ENCODE measurements at regions not wholly inside any gene's neighbourhood (a gene's known extent, or its start where the extent isn't known, plus 50 kb on each side); places are given as distances from the start of the nearest gene placed in this dataset.
"Not testable (repeated sequence)": the region's sequence is repeated elsewhere in the genome, so short reads cannot be mapped to it uniquely, and the experiment has no call there.

DNA sequence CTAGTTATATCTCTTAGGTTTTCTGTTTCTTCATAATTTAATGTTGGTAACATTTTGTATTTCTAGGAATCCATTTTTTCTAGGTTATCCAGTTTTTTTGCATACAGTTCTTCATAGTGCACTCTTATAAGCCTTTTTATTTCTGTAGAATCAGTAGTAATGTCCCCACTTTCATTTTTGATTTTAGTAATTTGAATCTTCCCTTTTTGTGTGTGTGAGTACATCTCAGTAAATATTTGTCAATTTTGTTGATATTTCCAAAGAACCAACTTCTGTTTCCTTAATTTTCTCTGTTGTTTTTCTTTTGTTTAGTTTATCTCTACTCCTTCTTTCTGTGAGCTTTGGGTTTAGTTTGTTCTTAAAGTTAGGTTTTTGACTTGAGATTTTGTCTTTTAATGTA lies 507.3 kb upstream of the RGS6 start:
- FAIRE-seq (no peak), DNase-seq (ENCODE audit: low spot score) (no peak)

DNA sequence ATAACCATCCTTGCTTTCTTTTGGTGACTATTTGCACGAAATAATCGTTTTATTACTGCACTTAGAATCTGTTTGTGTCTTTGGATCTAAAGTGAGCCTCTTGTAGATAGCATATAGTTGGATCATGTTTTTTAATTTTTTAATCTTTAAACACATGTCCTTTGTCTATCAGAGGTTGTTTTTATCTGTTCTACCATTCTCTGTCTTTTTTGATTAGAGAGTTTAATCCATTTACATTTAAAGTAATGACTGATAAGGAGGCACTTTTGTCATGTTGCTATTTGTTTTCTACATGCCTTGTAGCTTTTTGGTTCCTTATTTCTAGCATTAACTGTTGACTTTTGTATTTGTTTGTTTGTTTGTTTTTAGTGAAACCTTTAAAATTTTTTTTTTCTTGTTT lies 506.2 kb upstream of the RGS6 start:
- DNase-seq (ENCODE audit: low spot score) (no peak), FAIRE-seq (no peak)

DNA sequence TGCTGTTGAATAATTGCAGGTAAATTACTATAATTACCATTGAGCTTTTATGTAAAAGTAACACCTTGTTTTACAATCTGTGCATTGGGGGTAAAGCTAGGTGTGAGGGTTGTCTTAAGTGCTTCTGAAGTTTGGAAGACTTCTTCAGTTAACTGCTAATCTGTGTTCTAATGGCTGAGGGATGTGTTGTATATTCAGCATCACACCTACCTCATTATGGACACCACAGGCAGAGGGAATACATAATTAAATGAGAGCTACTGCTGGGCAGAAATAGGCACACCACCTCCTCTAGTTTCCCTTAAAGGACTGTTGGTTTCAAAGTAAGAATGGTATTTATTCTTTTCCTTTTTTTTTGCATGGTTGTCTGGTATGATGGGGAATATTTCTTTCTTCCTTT lies 502.3 kb upstream of the RGS6 start:
- FAIRE-seq: no peak
- no peak for DNase-seq (ENCODE audit: low spot score)

DNA sequence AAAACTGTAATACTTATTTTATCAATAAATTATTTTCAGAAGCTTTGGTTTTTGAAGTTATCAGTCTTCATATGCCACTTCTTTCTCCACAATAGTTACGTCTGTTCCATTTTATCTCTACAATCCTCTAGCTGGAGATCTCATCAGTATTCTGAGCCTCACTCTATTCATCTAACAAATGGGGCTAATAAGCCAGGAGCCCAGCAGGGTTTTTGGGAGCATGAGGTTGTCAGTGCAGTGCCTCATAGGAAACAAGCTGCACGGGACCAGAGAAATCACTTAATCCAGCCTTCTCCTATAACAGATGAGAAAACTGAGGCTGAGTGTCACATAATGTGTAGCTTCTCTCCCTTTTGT lies 501.9 kb upstream of the RGS6 start:
- DNase-seq (ENCODE audit: low spot score) (no peak), FAIRE-seq (no peak)

DNA sequence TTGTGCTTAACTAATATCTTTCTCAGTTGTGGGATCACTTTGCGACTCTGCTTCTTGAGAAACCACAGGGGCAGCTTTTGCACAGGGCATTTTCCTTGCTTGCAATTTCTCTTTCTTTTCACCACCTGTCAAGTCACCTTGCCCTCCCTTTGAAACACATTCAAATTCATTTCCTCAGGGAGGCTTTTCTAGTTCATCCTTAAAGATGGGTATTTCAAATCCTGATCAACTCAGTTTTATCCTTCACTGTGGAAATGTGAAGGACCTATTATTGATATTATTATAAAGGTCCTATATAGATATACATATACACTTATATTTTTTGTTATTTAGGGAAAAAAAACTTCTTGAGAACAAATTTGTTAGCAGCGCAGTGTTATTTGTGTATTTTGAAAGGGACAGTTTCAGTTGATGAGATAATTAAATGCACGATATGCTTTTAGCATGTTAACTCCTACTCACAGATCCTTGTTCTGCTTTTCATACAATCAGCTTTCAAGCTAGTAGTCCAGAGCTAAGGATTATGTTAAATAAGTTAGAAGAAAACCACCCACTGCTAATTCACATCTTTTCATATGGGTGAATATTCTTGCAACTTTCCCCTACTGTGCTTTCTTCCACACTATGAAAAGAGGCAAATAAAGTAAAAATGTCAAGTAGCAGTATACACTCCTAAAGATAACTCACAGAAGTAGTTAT lies 501.4 kb upstream of the RGS6 start:
- FAIRE-seq: no peak

DNA sequence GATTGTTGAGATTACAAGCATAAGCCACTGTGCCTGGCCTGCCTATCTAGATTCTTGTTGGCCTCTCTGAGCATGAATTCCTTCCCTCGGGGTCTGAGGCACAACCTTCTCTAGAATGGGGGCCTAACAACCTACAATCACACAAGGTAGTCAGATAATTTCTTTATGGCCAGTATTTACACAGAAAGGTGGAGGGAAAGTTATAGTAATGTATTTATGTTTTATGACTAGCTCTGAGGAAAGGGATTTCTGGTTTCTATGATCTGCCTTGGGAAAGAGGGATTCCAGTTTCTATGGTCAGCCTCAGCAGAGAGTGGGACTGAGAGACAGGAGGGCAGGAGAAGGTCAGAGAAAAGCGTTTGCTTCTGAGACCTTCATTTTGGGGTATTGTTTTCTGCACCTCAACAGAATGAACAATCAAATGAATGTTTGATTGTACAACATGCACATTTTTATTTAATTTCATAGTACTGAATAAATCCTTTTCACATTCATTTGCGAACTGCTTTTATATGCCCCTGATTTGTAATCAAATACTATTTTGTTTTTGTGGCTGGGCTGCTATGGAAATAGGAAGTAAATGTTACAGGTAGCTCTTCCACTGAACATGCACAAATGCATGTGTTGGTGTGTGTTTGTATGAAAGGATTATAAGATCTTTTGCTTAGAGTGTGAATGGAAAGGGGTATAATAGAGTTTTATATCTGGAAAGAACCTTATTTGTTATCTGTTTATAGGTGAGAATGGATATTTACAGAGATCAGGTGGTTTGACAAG lies 499.7 kb upstream of the RGS6 start:
- DNase-seq (ENCODE audit: low spot score): no peak
- FAIRE-seq: no peak

More for the DNA sequence above, 501.4 kb upstream of the RGS6 start:
- no peak for DNase-seq (ENCODE audit: low spot score)

DNA sequence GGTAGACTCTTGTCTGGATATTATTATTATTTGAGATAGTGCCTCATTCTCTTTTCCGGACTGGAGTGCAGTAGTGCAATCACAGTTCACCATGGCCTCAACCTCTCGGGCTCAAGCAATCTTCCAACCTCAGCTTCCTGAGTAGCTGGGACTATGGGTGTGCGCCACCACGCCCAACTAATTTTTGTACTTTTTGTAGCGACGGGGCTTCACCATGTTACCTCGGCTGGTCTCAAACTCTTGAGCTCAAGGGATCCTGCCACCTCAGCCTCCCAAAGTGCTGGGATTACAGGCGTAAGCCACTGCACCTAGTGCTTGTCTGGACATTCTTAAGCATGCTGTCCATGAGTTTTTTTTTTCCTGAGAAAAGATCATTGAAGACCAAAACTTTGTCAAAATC lies 498.9 kb upstream of the RGS6 start:
- no peak for DNase-seq (ENCODE audit: low spot score)
- FAIRE-seq: no peak

DNA sequence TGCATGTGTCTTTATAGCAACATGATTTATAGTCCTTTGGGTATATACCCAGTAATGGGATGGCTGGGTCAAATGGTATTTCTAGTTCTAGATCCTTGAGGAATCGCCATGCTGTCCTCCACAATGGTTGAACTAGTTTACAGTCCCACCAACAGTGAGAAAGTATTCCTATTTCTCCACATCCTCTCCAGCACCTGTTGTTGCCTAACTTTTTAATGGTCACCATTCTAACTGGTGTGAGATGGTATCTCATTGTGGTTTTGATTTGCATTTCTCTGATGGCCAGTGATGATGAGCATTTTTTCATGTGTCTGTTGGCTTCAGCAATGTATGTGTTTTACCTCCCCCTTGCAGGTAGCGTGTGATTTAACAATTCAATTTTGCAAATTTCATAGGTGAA lies 496.6 kb upstream of the RGS6 start:
- not testable (repeated sequence) for DNase-seq (ENCODE audit: low spot score); FAIRE-seq

DNA sequence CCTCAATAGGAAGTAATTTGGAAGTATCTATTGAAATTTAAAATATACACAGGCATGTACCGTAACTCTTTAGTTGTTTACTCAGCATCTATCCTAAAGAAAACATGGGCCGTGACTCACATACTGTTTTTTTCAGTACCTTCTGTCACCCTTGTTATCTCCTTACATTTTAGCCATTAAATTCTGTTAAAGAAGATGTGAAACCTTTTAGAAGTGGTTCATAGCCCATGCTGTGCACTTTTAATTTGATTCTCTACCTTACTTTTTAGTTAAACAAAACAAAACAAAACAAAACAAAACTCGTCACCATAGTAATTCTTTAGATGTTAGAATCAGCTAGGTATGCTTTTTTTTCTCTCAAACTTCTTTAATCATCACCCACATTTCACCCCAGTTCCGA lies 494.4 kb upstream of the RGS6 start:
- FAIRE-seq (no peak), DNase-seq (ENCODE audit: low spot score) (no peak)

DNA sequence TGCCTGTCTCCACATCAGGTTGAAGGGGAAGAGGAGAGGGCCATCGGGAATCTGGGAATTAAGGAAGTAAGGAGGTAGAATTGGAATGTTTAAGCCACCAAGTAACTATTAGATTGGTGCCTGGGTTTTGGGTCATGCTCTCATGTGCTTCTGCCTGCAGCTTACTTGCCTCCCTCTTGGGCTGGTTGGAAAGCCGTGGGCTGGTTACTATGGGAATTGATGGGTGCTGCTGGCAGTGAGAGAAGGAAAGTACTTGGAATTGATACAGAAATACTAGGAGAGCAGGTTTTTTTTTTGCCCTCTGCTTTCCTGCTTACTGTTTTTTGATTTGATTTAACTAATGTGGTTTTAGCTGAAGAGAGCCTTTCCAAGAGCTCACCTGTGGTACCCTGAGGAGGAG lies 493.5 kb upstream of the RGS6 start:
- FAIRE-seq (no peak), DNase-seq (ENCODE audit: low spot score) (no peak)

DNA sequence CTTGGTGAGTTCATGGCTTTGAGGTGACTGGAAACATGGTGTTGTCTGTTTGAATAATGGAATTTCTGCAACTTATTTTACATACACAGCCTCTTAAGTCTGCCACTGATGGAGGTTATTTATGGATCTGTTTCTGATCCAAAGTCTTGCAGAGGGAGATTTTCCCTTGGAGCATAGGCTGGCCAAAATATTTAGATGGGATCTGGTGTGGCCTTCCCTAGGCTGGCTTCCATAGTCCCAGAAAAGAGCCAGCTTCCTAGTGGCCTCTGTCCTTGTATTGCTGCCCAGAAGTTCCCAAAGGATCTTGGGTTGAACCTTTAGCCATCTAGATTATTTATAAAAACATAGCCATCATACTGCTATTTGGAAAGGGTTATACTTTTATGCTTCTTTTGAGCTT lies 491.1 kb upstream of the RGS6 start:
- no peak for DNase-seq (ENCODE audit: low spot score)
- FAIRE-seq: no peak

DNA sequence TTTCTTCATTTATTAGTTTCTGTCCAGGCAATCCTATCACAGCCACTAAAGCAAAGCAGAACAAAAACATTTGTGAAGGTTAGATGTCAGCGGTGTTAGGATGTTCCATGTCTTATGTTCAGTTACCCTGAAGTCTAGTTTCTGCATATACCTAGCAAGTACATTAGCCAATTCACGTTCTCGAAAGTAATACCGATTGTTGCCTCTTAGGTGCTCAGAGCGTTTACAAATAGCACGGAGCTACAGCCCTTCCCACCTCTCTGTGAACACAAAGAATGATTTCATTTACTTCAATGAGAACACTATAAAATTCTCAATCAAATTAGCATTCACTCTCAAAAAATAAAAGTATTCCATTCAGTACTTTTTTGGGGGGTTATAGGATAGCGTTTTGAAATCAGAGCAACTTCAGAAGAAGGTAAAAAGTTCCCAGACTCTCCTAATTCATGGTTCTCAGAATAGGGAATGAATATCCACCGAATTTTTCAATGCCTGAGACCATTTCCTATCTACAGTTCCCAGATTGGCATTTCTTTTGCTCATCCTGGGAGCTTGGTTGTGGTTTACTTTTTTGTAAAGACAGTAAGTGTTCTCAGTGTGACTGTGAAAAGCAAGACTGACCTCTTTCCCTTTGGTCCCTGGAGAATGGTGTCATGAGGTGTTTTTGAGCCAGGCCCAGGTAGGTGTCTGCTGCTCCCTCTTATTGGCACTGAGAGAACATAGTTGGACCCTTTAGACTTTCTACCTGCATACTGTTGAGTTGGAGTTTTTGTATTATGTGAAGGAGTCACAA lies 488.0 kb upstream of the RGS6 start:
- no peak for DNase-seq (ENCODE audit: low spot score)
- no peak for FAIRE-seq

DNA sequence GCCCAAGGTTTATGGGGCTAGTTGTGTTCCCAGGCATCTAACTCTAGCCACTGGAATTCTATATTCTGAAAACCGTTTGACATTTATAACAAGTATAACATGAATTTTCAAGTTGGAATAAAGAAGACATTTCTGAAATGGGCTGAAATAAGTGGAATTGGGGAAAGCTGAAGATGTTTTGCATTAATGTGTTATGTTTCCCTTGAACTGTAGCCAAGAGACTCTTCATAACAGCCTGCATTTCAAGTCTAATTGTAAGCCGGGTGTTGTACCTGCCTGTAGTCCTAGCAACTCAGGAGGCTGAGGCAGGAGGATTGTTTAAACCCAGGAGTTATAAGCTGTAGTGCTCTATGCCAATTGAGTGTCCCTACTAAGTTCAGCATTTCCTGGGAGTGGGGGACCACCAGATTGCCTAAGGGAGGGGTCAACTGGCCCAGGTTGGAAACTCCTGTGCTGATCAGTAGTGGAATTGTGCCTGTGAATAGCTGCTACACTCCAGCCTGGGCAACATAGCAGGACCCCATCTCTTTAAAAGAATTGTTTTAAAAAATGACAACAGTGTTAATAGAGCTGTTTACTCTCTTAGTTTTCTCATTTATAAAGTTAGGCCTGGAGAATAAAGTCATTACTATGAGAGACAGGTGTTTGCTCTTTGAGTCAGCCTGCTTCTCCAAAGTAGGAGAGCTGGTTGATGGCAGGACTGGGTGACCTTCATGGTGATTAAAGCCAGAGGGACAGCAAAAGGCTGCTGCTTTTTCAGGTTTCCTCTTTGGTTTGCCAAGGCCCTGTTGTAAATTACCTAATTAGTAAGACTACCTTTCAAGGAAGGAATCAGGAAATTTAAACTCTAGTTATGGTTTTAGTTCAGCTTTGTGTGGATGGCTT lies 483.6 kb upstream of the RGS6 start:
- DNase-seq (ENCODE audit: low spot score) (no peak), FAIRE-seq (no peak)

DNA sequence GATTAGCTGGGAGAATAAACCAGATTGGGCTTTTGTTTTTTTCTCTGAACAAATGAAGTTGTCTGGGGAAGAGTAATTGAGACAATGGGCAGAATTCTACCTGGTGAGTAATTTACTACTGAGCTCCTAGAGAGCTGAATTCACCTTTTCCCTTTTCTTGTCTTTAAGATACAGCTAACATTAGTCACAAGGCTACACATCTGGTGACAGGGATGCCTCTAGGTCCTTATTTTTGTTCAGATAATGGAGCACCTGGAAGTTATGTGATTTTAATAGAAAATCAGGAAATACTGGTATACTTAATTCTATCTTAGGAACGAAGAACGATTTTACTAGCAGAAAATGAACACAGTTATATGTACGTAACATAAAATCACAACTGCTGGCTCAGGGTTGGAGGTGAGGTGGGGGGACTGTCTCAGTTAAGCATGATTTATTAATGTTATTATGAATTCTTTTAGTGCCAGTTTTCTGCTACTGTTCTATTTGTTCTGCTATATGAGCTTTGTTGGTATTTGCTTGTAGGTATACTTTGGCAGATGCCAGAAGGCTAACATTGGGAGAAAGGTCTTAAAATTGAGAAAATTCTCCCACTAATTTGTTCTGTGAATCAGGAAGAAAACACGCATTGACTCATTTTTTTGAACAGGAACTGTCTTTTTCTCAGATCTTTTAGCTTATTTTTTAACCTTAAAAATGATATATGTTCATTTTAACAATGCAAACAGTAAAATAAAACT lies 482.7 kb upstream of the RGS6 start:
- no peak for DNase-seq (ENCODE audit: low spot score)
- FAIRE-seq: no peak

DNA sequence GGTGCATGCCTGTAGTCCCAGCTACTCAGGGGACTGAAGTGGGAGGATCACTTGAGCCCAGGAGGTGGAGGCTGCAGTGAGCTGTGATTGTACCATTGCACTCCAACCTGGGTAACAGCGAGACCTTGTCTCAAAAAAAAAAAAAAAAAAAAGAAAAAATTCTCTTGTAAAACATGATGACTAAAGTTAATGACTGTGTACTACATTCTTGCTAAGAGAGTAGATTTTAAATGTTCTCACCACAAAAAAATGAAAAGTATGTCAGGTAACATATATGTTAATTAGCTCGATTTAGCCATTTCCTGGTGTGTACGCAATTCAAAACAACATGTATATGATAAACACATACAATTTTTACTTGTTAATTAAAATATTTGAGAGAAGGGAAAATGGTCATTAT lies 480.7 kb upstream of the RGS6 start:
- no peak for FAIRE-seq

DNA sequence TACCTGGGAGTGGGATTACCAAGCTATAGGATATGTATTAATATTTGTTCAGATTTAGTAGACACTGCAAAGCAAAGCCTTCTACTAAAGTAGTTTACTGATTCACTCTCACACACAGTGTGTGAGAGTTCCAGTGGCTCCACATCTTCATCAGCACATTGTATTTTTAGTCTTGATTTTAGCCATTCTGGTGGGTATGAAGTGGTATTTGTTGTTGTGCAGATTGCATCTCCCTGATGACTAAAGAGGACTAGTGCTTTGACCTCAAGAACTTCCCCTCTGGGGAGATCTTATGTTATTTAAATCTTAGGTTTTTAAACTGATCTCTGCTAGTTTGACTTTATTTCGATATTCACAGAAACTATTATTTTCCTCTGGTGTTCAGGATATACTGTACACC lies 479.7 kb upstream of the RGS6 start:
- no peak for FAIRE-seq

More for the DNA sequence above, 480.7 kb upstream of the RGS6 start:
- DNase-seq (ENCODE audit: low spot score): no peak

DNA sequence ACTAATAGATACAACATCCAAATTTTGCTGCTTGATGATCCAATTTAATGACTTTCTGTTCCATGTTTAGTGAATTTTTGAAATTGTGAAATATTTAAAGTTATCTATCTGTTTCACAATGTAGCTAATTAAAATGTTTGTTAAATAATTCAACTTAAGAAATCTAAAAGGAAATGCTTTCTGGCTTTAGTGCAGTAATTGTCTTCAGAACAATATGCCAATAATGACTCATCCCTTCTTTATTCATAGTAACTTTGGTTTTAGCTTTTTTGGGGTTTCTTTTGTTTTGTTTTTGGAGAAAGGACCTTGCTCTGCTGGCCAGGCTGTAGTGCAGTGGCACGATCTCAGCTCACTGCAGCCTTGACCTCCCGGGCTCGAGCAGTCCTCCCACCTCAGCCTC lies 479.2 kb upstream of the RGS6 start:
- no peak for DNase-seq (ENCODE audit: low spot score)
- FAIRE-seq: no peak

More for the DNA sequence above, 479.7 kb upstream of the RGS6 start:
- no peak for DNase-seq (ENCODE audit: low spot score)

DNA sequence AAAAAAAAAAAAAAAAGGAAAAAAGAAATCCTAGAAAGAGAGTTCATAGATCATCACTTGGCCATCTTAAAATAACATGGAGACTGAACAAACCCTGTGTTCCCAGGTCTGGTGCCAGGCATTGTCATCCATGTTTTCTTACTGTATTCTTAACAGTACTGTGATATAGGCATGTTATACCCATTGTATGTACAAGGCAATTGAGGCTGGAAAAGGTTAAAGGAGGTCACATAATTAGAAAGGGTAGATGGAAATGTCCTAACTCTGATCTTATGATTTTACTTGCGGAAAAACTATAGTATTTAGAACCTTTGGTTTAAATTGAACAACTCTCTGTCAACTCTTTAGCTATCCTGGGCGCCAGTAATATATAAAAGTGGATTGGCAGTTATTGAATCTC lies 478.2 kb upstream of the RGS6 start:
- FAIRE-seq: no peak
- no peak for DNase-seq (ENCODE audit: low spot score)

DNA sequence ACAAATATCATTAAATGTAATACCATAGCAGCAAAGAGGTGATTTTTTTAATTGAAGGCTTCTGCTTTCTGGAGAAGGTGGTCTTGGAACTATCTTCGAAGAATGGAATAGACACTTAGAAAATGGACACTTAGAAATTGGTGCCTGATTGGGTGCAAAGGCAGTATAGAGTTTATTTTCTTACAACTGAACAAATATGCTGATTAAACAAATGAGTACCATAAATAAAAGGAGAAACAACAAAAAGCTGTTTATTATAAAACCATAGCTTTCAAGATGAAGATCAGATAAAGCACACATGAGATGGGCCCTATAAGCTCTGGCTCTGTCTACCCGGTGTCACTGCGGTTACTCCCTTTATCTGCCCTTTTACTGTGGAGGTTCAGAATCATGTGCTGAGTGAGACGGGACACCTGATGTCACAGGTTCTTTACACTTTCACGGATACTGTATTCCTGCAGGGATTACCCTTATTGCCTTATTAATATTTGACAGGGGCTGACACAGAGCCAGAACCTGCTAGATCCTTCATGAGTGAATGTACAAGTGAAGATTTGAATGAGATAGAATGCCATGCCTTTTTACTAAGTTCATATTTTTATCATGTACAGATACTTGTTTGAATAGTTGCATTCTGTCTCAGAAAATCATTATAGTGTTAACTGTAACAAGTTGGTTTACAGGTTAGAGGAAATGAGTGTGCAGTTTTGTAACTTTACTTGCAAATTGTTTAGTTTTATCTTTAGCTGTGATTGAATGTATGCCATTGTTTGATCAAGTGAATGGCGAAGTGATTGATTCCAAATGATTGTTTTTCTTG lies 477.5 kb upstream of the RGS6 start:
- FAIRE-seq (no peak), DNase-seq (ENCODE audit: low spot score) (no peak)

DNA sequence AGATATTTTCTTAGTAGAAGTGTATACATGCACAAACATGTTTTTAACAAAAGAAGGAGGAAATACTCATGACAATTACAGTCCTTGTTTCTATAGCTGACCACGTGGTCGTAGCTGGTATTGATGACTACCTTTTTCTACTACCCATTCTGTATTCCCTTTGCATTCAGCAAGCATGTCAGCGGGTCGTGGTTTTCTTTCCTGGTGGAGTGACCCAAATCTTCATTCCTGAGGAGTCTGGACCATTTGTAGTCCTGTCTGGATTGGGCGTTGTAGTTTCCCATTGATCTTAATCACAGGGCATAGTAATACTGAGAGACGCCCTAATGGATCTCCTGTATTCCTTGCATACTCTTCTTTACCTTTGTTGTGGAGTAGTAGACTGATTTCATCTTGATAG lies 472.1 kb upstream of the RGS6 start:
- DNase-seq (ENCODE audit: low spot score): no peak
- no peak for FAIRE-seq
